Nephron progenitor cell (in vitro differentiated cells): ENCODE measurements at regions not wholly inside any gene's neighbourhood (a gene's known extent, or its start where the extent isn't known, plus 50 kb on each side); places are given as distances from the start of the nearest gene placed in this dataset.

Source experiments
- DNase-seq: peaks from one replicate; pipeline ENCODE4 v3.0.0; 2021
- H3K27ac Mint-ChIP-seq: 2 replicates; pipeline ENCODE4 v1.8.0; 2021; ENCODE audit warnings: mild to moderate bottlenecking, moderate library complexity, mixed read lengths
- H3K27me3 Mint-ChIP-seq: 2 replicates; pipeline ENCODE4 v1.8.0; 2021; ENCODE audit warnings: mild to moderate bottlenecking, low read depth, mixed read lengths; ENCODE audit not compliant: poor library complexity
- H3K36me3 Mint-ChIP-seq: 2 replicates; pipeline ENCODE4 v1.8.0; 2021; ENCODE audit warnings: low read depth, mixed read lengths
- H3K4me1 Mint-ChIP-seq: 2 replicates; pipeline ENCODE4 v1.8.0; 2021; ENCODE audit warnings: mixed read lengths
- H3K4me3 Mint-ChIP-seq: 2 replicates; pipeline ENCODE4 v1.8.0; 2021; ENCODE audit warnings: mild to moderate bottlenecking, moderate library complexity, mixed read lengths
- H3K9me3 Mint-ChIP-seq: 2 replicates; pipeline ENCODE4 v1.8.0; 2021; ENCODE audit warnings: mild to moderate bottlenecking, moderate library complexity, mixed read lengths
- CTCF ChIP-seq: fragments of 200-600 bp; sonication (generic); IDR thresholded peaks from 2 replicates; pipeline ENCODE4 v1.5.0; 2021; ENCODE audit warnings: antibody characterized with exemption

- no peaks in the 10 kb centered on the region for H3K9me3 Mint-ChIP-seq
- no peak for DNase-seq
- H3K4me3 Mint-ChIP-seq = no peak overlapping the region
- H3K27me3 Mint-ChIP-seq = no peaks in the 10 kb centered on the region
- no peak overlapping the region for H3K27ac Mint-ChIP-seq
- peaks cover 19% of the 10 kb centered on the region for H3K4me1 Mint-ChIP-seq
- no peak for TF ChIP-seq CTCF
- H3K36me3 Mint-ChIP-seq = no peaks in the 10 kb centered on the region
Measured at GRCh38 chr20:12827816-12828385, 180.9 kb upstream of the SPTLC3 start.

- Mint-ChIP-seq H3K4me3 (no peak overlapping the region), H3K27ac (no peak overlapping the region), H3K36me3 (no peaks in the 10 kb centered on the region), H3K4me1 (peaks cover 19% of the 10 kb centered on the region), H3K9me3 (no peaks in the 10 kb centered on the region), H3K27me3 (no peaks in the 10 kb centered on the region)
- DNase-seq = no peak
- TF ChIP-seq CTCF = no peak
Measured at GRCh38 chr20:12829170-12829569, 179.6 kb upstream of the SPTLC3 start.

GRCh38 chr20:12833861-12834260, 174.9 kb upstream of the SPTLC3 start:
- no peak overlapping the region for H3K27ac Mint-ChIP-seq
- no peak for DNase-seq

GRCh38 chr20:12835999-12836398, 172.8 kb upstream of the SPTLC3 start:
- TF ChIP-seq CTCF = no peak
- H3K27ac Mint-ChIP-seq = no peak overlapping the region
- no peak for DNase-seq
- H3K36me3 Mint-ChIP-seq = no peaks in the 10 kb centered on the region
- no peak overlapping the region for H3K4me3 Mint-ChIP-seq
- H3K4me1 Mint-ChIP-seq = peaks cover 9% of the 10 kb centered on the region
- H3K27me3 Mint-ChIP-seq = peaks cover 5% of the 10 kb centered on the region
- no peaks in the 10 kb centered on the region for H3K9me3 Mint-ChIP-seq

More at GRCh38 chr20:12833861-12834260, 174.9 kb upstream of the SPTLC3 start:
- H3K36me3 Mint-ChIP-seq = no peaks in the 10 kb centered on the region
- H3K27me3 Mint-ChIP-seq = peaks cover 5% of the 10 kb centered on the region
- H3K4me3 Mint-ChIP-seq = no peak overlapping the region
- no peak for TF ChIP-seq CTCF
- H3K9me3 Mint-ChIP-seq = no peaks in the 10 kb centered on the region
- H3K4me1 Mint-ChIP-seq = peaks cover 14% of the 10 kb centered on the region

- Mint-ChIP-seq H3K9me3 (no peaks in the 10 kb centered on the region), H3K4me1 (peaks cover 9% of the 10 kb centered on the region)
Measured at GRCh38 chr20:12837646-12838045, 171.1 kb upstream of the SPTLC3 start.

More at GRCh38 chr20:12837646-12838045, 171.1 kb upstream of the SPTLC3 start:
- Mint-ChIP-seq H3K36me3 (no peaks in the 10 kb centered on the region), H3K4me3 (no peak overlapping the region), H3K27ac (no peak overlapping the region), H3K27me3 (peaks cover 8% of the 10 kb centered on the region)
- DNase-seq = no peak
- no peak for TF ChIP-seq CTCF
